AG09309 (cell line): ENCODE measurements at regions not wholly inside any gene's neighbourhood (a gene's known extent, or its start where the extent isn't known, plus 50 kb on each side); places are given as distances from the start of the nearest gene placed in this dataset.

ENCODE experiments used
- DNase-seq: peaks from one replicate; pipeline ENCODE4 v3.0.0-alpha.2; 2010; ENCODE audit warnings: low read depth
- H3K4me3 ChIP-seq: 2 replicates; pipeline ENCODE4 v1.5.1; 2011; ENCODE audit warnings: mild to moderate bottlenecking, low read depth, low read length, moderate library complexity; ENCODE audit not compliant: control insufficient read depth
- CTCF ChIP-seq: IDR thresholded peaks from 2 replicates; pipeline ENCODE4 v1.5.1; 2011; ENCODE audit warnings: mild to moderate bottlenecking, low read depth, low read length, inconsistent platforms; ENCODE audit not compliant: insufficient read depth, control insufficient read depth; ENCODE audit errors: missing control alignments

GRCh38 chr4:177092807-177093206, 216.9 kb upstream of the NEIL3 start:
- H3K4me3 ChIP-seq = no peak overlapping the region
- TF ChIP-seq CTCF = no peak
- DNase-seq = no peak

- no peak for DNase-seq
- H3K4me3 ChIP-seq = no peak overlapping the region
- no peak for TF ChIP-seq CTCF
Observed at GRCh38 chr4:177093964-177094363, 215.7 kb upstream of the NEIL3 start.

- TF ChIP-seq CTCF = no peak
- H3K4me3 ChIP-seq = no peak overlapping the region
- no peak for DNase-seq
Observed at GRCh38 chr4:177097291-177097690, 212.4 kb upstream of the NEIL3 start.

GRCh38 chr4:177099211-177099610, 210.5 kb upstream of the NEIL3 start:
- no peak overlapping the region for H3K4me3 ChIP-seq
- TF ChIP-seq CTCF = no peak
- no peak for DNase-seq

- no peak for DNase-seq
- no peak for TF ChIP-seq CTCF
- no peak overlapping the region for H3K4me3 ChIP-seq
Observed at GRCh38 chr4:177100307-177100706, 209.4 kb upstream of the NEIL3 start.

- no peak overlapping the region for H3K4me3 ChIP-seq
- no peak for DNase-seq
- no peak for TF ChIP-seq CTCF
Observed at GRCh38 chr4:177103619-177104018, 206.1 kb upstream of the NEIL3 start.

GRCh38 chr4:177105536-177105935, 204.1 kb upstream of the NEIL3 start:
- H3K4me3 ChIP-seq = no peak overlapping the region
- TF ChIP-seq CTCF = no peak
- peak; percentile 63 for DNase-seq
